Stimulated activated naive CD8-positive, alpha-beta T cell treated with anti-CD3 and anti-CD28 coated beads, Interleukin-15, amount 100 ng/mL, for 72 hours (primary cell): ENCODE measurements at regions not wholly inside any gene's neighbourhood (a gene's known extent, or its start where the extent isn't known, plus 50 kb on each side); places are given as distances from the start of the nearest gene placed in this dataset.

ENCODE experiments used
- ATAC-seq: fragments of 150-1000 bp; cut with Tn5 transposase; 2 replicates; pipeline ENCODE4 v1.10.0; 2021; ENCODE audit warnings: mild to moderate bottlenecking, moderate library complexity
- DNase-seq, 2 donors: peaks; one replicate each; pipeline ENCODE4 v3.0.0; 2021 to 2022
- H3K27ac Mint-ChIP-seq, 2 donors: one replicate each; pipeline ENCODE4 v1.8.0; 2022; ENCODE audit warnings: mild to moderate bottlenecking in 2 of 2, mixed read lengths in 2 of 2, moderate library complexity in 2 of 2
- H3K27me3 Mint-ChIP-seq: one replicate; pipeline ENCODE4 v1.8.0; 2022; ENCODE audit warnings: mixed read lengths
- H3K4me1 Mint-ChIP-seq: one replicate; pipeline ENCODE4 v1.8.0; 2022; ENCODE audit warnings: mild to moderate bottlenecking, mixed read lengths
- H3K4me3 Mint-ChIP-seq, 2 donors: one replicate each; pipeline ENCODE4 v1.8.0; 2022; ENCODE audit warnings: mild to moderate bottlenecking in 2 of 2, mixed read lengths in 2 of 2, moderate library complexity in 1 of 2
- H3K9me3 Mint-ChIP-seq, 2 donors: one replicate each; pipeline ENCODE4 v1.8.0; 2022; ENCODE audit warnings: mixed read lengths in 2 of 2

DNA sequence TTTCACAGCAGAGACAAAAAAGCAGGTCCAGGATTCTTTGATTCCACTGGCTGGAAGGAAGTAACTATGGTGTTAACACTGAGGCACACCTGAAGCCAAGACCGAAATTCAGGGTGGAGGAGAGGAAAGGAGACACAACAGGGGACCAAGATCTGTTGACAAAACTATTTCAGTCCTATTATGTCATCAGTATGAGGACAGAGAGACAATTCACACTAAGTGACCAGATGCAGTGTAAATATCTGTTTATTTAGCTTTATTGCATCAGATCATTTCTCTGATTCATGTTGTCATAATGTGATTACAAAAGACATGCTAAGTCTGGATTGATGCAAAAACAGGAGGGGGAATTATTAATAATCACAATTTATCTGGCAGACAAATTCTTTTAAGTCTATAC lies 118.8 kb downstream of the SIPA1L2 start:
- ATAC-seq (no peak), DNase-seq (no peak)
- peak overlapping the region in 1 of 2 donors; percentile 31 for H3K27ac Mint-ChIP-seq
- H3K9me3 Mint-ChIP-seq = no peaks in the 10 kb centered on the region
- no peaks in the 10 kb centered on the region for H3K4me1 Mint-ChIP-seq
- peaks cover 30% of the 10 kb centered on the region for H3K27me3 Mint-ChIP-seq
- no peak overlapping the region for H3K4me3 Mint-ChIP-seq

DNA sequence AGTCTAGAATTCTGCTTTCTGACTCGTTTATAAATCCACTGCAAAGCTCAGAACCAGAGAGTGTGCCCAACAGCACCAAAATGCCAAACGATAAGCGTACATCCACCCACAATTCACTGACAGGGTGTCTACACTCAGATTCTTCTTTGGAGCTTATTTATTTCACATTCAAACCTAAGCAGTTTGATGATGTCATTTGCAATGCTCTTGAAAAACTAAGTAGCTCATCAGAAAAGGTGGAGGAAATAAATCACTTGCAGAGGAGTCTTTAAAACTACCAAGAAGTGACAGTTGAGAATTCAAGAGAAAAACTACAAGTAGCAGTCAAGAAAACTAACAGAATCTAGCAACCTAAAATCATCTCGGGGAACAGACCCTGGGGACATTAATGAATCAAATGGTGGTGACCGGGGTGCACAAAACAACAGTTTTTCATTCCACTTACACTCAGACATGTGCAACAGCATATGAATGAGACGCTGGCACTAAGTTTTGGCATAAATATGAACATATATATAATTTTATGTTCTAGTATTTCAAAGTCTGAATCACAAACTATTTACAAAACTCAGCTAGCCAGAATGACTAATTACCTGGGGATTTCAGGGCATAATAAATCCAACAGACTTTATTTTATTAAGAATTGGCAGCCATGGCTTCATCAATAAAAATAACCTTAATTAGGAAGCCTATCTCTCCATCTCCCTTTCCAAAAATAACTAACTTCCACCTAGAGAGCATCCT lies 119.4 kb downstream of the SIPA1L2 start:
- H3K27ac Mint-ChIP-seq = no peak overlapping the region
- H3K4me1 Mint-ChIP-seq = no peaks in the 10 kb centered on the region
- no peaks in the 10 kb centered on the region for H3K9me3 Mint-ChIP-seq
- no peak overlapping the region for H3K4me3 Mint-ChIP-seq
- no peak for DNase-seq
- H3K27me3 Mint-ChIP-seq = peaks cover 25% of the 10 kb centered on the region
- ATAC-seq = no peak

DNA sequence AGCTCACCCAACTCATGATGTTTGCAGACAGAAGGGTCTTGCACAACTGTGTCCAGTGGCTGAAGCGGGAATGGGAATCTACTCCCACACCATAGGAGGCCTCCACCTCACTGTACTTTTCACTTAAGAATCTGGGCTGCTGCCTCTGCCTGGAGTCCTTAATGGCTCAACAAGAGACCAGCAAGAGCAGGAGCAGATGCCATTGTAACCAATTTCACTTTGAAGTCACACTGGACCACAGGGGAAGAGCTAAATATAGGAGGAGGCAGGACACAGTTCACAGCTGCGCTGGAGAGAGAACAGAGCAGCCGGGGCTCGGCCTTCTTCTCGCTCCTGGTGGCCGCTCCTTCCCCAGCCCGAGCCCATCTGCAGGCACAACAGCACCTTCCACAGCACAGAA lies 120.4 kb downstream of the SIPA1L2 start:
- Mint-ChIP-seq H3K9me3 (no peaks in the 10 kb centered on the region), H3K27me3 (peaks cover 22% of the 10 kb centered on the region), H3K27ac (no peak overlapping the region), H3K4me1 (peaks cover 5% of the 10 kb centered on the region), H3K4me3 (no peak overlapping the region)
- ATAC-seq (no peak), DNase-seq (no peak)

DNA sequence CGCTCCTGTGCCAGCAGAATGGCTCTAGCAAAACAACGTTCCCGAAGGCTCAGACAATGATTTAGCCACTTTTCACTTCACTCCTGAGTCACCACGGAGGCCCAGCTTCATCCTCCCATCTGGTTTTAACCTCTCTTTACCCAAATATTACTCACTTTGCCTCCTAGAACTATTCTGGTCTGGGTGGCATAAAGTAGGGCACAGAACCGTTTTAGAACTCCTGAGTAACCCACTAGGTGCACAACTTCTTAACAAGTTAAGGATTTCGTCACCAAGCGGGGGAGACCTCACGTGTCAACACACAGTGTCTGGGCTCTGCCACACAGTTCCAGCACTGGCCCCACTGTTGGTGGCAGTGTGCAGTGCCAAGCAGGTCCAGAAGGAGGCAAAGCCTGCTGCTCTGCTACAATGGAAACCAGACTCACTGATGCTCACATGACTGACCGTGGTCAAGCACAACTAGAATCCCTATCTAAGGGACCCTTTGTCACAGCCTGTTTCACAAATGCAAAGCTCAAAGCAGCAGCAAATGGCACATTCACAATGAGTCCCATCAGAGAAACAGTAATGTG lies 121.7 kb downstream of the SIPA1L2 start:
- H3K27ac Mint-ChIP-seq = peak overlapping the region in 1 of 2 donors; percentile 6
- H3K9me3 Mint-ChIP-seq = no peaks in the 10 kb centered on the region
- H3K27me3 Mint-ChIP-seq = peaks cover 22% of the 10 kb centered on the region
- H3K4me3 Mint-ChIP-seq = no peak overlapping the region
- DNase-seq = no peak
- H3K4me1 Mint-ChIP-seq = peaks cover 5% of the 10 kb centered on the region
- ATAC-seq = no peak

DNA sequence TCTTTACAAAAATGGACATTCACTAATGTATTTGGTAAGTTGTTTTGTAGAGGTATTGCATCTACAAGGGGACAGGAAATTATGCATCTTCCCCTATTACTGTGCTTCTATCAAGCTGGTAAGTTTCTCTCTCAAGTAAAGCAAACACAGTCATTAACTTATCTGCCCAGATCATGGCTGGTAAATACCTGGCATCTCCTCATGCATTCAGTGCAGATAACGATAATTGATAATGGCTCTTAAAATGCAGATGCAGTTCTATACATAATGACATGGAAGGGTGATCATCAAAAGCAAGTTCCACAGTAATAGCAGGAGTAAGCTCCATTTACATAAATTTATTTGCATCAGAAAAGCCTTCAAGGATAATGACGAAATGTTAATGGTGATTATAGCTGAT lies 122.4 kb downstream of the SIPA1L2 start:
- no peaks in the 10 kb centered on the region for H3K9me3 Mint-ChIP-seq
- no peak overlapping the region for H3K27ac Mint-ChIP-seq
- H3K4me1 Mint-ChIP-seq = peaks cover 5% of the 10 kb centered on the region
- H3K27me3 Mint-ChIP-seq = peaks cover 22% of the 10 kb centered on the region
- ATAC-seq (no peak), DNase-seq (no peak)
- no peak overlapping the region for H3K4me3 Mint-ChIP-seq

DNA sequence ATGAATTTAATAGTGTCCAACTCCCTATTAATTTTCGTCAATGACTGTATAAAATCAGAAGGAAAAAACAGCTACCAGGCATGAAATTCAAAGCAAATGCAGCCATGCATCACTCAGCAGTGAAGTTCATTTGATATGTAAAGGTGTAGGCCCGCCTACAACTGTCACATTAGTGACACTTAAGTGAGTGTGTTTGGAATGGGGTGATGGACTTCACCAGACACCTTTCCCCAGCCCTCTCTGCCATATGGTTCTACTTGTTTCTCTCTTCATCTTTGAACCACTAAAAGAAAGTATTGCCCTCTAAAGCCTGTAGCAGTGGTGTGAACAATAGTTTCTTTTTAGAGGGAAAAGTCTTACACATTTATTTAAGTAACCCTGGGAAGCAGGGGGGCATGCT lies 124.0 kb downstream of the SIPA1L2 start:
- Mint-ChIP-seq H3K27me3 (peaks cover 22% of the 10 kb centered on the region), H3K4me3 (no peak overlapping the region), H3K27ac (no peak overlapping the region), H3K4me1 (peaks cover 5% of the 10 kb centered on the region), H3K9me3 (no peaks in the 10 kb centered on the region)
- ATAC-seq (no peak), DNase-seq (no peak)

DNA sequence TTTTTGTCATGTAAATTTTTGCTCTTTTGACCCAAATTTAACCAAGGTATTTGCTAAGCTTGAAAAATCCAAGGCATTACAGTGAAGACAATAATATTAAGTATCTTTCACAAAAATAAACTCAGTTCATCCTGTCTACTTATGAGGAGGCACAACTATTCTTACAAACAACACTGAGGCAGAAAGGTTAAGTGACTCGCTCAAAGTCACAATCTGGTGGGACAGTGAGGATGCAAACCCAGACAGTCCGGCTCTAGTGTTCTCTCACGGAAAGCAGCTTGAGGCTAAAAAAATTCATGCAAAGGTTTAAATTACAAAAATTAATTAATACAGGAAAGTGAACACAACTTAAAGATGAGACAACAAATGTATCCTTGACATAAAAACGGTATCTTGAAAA lies 125.3 kb downstream of the SIPA1L2 start:
- H3K27me3 Mint-ChIP-seq = peaks cover 16% of the 10 kb centered on the region
- H3K27ac Mint-ChIP-seq = no peak overlapping the region
- no peaks in the 10 kb centered on the region for H3K9me3 Mint-ChIP-seq
- ATAC-seq (no peak), DNase-seq (no peak)
- H3K4me1 Mint-ChIP-seq = peaks cover 5% of the 10 kb centered on the region
- H3K4me3 Mint-ChIP-seq = no peak overlapping the region

DNA sequence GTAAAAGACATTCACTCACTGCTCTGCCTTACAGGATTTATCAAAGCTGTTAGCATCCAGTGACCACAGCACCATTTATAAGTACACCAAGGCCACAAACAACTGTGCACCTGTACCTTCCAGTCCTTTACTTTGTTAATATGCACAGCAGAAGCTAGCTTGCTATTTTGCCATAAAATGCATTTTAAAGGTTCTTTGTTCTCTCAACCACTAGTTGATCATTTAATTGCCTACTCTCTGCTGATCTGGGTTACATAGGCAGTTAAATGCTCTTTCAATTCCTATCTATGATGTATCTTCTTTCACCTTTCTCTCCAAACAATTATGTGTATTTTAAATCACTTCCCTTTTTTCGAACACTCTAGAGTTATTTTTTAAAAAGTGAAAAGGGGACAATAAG lies 126.4 kb downstream of the SIPA1L2 start:
- Mint-ChIP-seq H3K27me3 (peaks cover 8% of the 10 kb centered on the region), H3K4me1 (peaks cover 5% of the 10 kb centered on the region), H3K9me3 (no peaks in the 10 kb centered on the region), H3K27ac (no peak overlapping the region), H3K4me3 (no peak overlapping the region)
- no peak for ATAC-seq
- no peak for DNase-seq

DNA sequence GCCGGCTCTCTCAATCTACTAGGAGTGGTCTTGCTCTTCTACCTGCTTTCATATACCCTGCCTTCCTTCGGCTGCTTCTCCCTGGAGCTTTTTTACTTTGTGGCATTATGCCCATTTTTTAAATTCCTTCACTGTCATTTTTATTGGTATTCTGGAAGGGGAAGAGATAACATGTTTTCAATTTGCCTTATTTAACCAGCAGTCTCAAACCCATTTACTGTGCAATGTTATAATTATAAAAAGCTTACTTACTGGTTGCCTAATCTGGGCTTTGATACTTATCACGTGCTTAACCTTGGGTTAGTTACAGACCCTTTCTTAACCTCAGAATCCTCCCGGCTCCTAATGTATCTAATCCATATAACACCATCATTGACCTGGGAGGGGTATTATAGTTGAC lies 128.1 kb downstream of the SIPA1L2 start:
- DNase-seq (no peak), ATAC-seq (no peak)
- Mint-ChIP-seq H3K27ac (no peak overlapping the region), H3K9me3 (no peaks in the 10 kb centered on the region), H3K4me3 (no peak overlapping the region), H3K27me3 (no peaks in the 10 kb centered on the region), H3K4me1 (peaks cover 5% of the 10 kb centered on the region)

DNA sequence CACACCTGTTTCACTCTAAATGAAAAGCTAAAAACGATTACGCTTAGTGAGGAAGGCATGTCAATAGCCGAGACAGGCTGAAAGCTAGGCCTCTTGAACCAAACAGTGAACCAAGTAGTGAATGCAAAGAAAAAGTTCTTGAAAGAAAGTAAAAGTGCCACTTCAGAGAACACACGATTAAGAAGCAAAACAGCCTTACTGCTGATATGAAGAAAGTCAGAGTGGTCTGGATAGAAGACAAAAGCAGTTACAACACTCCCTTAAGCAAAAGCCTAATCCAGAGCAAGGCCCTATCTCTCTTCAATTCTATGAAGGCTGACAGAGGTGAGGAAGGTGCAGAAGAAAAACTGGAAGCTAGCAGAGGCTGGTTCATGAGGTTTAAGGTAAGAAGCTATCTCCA lies 130.7 kb downstream of the SIPA1L2 start:
- Mint-ChIP-seq H3K4me3 (no peak overlapping the region), H3K9me3 (no peaks in the 10 kb centered on the region), H3K27me3 (no peaks in the 10 kb centered on the region), H3K4me1 (no peaks in the 10 kb centered on the region), H3K27ac (no peak overlapping the region)
- DNase-seq = no peak
- ATAC-seq = no peak

DNA sequence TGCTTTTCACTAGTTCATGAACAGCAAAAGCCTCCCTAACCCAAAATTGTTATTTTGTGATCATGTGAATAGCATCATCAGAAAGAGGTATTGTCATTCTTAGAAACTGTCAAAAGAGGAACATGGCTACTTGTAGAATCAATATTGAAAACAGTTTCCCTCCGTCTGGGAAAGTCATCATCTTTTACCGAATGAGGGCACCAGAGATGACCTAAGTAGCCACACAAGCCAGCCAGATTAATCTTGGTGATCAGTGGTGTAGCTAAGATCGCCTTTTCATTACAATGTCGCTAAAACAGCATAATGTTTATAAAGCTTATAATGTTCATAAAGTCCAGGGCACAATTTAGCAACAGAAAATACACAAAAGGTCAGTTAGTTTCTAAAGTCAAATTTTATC lies 136.1 kb downstream of the SIPA1L2 start:
- Mint-ChIP-seq H3K27me3 (no peaks in the 10 kb centered on the region), H3K27ac (no peak overlapping the region), H3K9me3 (no peaks in the 10 kb centered on the region)

DNA sequence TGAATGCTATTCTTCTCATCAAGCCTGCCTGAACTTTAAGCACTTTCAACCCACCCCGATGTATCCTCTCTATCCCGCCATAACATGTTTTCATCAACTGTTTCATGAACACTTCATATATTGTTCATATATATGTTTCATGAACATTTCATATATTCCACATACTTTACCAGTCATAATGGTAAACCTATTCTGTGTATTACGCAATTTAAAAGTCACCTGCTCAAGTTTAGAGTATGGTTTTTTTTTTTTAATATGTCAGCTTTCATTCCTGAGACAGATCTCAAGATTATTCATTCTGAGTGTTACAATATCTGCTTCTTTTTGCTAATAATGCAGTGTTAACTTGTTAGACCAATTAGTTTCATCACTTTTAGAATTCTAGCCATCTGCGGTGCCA lies 140.7 kb downstream of the SIPA1L2 start:
- H3K27me3 Mint-ChIP-seq = no peaks in the 10 kb centered on the region
- H3K9me3 Mint-ChIP-seq = no peaks in the 10 kb centered on the region
- no peaks in the 10 kb centered on the region for H3K4me1 Mint-ChIP-seq
- ATAC-seq = no peak
- DNase-seq = no peak
- no peak overlapping the region for H3K4me3 Mint-ChIP-seq
- no peak overlapping the region for H3K27ac Mint-ChIP-seq

More for the DNA sequence above, 136.1 kb downstream of the SIPA1L2 start:
- no peak for DNase-seq
- no peak for ATAC-seq
- H3K4me1 Mint-ChIP-seq = no peaks in the 10 kb centered on the region
- no peak overlapping the region for H3K4me3 Mint-ChIP-seq

DNA sequence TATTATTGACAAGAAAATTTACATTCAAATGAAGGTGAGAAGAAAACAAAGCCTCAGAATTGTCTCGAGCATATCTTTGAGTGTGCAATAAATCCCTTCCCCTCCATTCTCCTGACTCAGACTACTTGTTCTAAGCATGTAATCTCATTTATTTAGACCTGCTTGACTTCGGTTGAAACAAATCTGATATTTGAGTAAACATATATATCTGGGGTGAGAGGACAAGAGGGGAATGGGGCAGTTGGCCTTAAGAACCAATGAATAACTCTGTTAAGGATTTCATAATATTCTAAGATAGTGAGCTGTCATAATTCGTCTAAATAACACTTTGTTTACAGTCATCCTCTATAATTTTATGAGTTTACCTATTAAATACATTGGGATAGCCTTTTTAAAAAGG lies 142.7 kb downstream of the SIPA1L2 start:
- DNase-seq = no peak
- H3K4me1 Mint-ChIP-seq = no peaks in the 10 kb centered on the region
- H3K27me3 Mint-ChIP-seq = no peaks in the 10 kb centered on the region
- ATAC-seq = no peak
- no peaks in the 10 kb centered on the region for H3K9me3 Mint-ChIP-seq
- H3K4me3 Mint-ChIP-seq = no peak overlapping the region
- no peak overlapping the region for H3K27ac Mint-ChIP-seq

DNA sequence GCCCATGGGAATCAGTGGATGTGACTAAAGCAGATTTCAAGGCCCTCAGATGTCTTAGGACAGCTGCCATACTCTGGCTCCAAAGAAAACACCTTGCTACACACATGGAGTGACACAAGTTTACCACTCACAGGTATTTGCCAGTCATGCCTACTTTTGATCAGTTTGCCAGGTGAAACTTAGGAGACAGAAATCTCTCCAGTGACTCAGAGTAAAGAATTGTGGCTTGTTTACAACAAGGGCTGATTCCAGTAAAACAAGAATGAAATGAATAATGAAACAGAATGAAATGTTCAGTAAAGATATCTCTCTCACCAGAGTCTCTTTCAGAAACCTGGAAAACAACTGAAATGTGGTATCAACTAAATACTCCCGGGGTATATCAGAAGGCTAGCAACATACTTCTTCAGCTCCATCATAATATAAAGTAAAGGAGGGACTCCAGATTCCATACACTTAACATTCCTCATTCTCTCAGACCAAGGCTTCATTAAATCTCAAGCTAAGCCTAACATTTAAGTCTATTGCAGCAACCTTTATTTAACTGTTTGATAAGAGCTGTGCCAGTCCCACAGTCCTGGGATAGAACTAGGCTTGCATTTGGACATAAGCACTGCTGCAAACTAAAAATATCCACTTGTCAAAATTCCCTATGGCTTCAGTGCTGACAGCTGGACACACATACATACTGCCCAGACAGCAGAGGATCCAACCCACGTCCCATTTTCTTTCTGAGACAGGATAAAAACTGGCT lies 143.3 kb downstream of the SIPA1L2 start:
- ATAC-seq = no peak
- Mint-ChIP-seq H3K9me3 (no peaks in the 10 kb centered on the region), H3K4me1 (no peaks in the 10 kb centered on the region), H3K4me3 (no peak overlapping the region), H3K27me3 (no peaks in the 10 kb centered on the region), H3K27ac (no peak overlapping the region)
- DNase-seq = no peak

DNA sequence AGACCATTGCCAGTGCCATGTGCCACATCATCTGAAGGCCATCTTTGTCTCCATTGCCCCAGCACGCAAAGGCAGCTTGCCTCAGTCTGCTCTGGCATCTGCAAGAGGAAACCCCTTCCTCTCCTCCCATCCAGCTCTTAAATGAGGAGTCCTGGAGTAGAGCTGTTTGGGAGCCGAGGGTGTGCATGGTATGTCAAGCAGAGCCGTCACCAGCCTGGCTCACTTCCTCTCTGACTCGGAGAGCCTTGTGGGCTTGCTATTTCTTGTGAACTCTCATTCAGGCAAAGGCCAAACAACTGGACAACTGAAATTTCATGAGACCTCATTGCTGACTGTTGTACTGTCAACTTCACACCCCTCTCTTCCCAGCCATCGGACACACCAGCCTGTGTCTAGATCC lies 143.9 kb downstream of the SIPA1L2 start:
- Mint-ChIP-seq H3K27me3 (no peaks in the 10 kb centered on the region), H3K4me3 (no peak overlapping the region), H3K4me1 (no peaks in the 10 kb centered on the region), H3K9me3 (no peaks in the 10 kb centered on the region), H3K27ac (no peak overlapping the region)
- no peak for DNase-seq
- no peak for ATAC-seq

DNA sequence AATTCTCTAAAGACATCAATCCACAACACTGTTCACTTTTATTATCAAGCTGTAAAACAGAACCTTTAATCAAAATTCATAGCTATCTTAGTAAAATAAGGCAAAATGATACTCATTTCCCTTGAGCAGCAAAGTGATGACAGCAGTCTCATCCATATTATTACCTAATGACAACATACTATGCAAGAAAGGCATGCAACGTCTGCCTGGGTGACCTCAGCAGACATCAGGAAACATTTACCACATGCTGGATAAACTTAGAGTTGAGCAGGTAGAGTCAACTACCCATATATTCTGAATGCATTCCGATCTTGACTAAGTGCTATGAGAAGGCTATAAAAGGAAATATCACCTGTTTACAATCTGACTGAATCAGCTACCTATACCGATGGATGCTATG lies 145.1 kb downstream of the SIPA1L2 start:
- Mint-ChIP-seq H3K9me3 (no peaks in the 10 kb centered on the region), H3K27ac (no peak overlapping the region), H3K4me3 (no peak overlapping the region), H3K4me1 (no peaks in the 10 kb centered on the region), H3K27me3 (no peaks in the 10 kb centered on the region)
- DNase-seq (no peak), ATAC-seq (no peak)
